GM23338 (cell line): ENCODE measurements at regions not wholly inside any gene's neighbourhood (a gene's known extent, or its start where the extent isn't known, plus 50 kb on each side); places are given as distances from the start of the nearest gene placed in this dataset.

Experiments
- ATAC-seq: fragments of 200-7000 bp; cut with Tn5 transposase; 3 replicates; pipeline ENCODE4 v1.9.1; 2020
- DNase-seq: peaks from one replicate; pipeline ENCODE4 v3.0.0-alpha.2; 2015; ENCODE audit warnings: low spot score
- H2AFZ ChIP-seq: fragments of 200-600 bp; sonication (generic); 2 replicates; pipeline ENCODE4 v1.8.0; 2016; ENCODE audit warnings: antibody characterized with exemption, mild to moderate bottlenecking, moderate library complexity
- H3F3A ChIP-seq: fragments of 200-600 bp; sonication (generic); replicated peaks from 2 replicates; pipeline ENCODE4 v1.8.0; 2017; ENCODE audit warnings: antibody characterized with exemption, mixed run types, low read depth
- H3K27ac ChIP-seq: fragments of 200-600 bp; sonication (generic); 2 replicates; pipeline ENCODE4 v1.6.1; 2016; ENCODE audit warnings: low read depth
- H3K27me3 ChIP-seq: fragments of 200-600 bp; sonication (generic); 2 replicates; pipeline ENCODE4 v1.8.0; 2016; ENCODE audit warnings: mild to moderate bottlenecking, mixed run types, moderate library complexity; ENCODE audit not compliant: insufficient read depth
- H3K36me3 ChIP-seq: fragments of 200-600 bp; sonication (generic); 2 replicates; pipeline ENCODE4 v1.8.0; 2016; ENCODE audit warnings: mild to moderate bottlenecking; ENCODE audit not compliant: insufficient read depth
- H3K4me1 ChIP-seq: fragments of 200-600 bp; sonication (generic); 2 replicates; pipeline ENCODE4 v1.8.0; 2016; ENCODE audit warnings: mild to moderate bottlenecking, moderate library complexity; ENCODE audit not compliant: insufficient read depth
- H3K4me2 ChIP-seq: fragments of 200-600 bp; sonication (generic); 2 replicates; pipeline ENCODE4 v1.7.1; 2017; ENCODE audit warnings: mixed run types
- H3K4me3 ChIP-seq: fragments of 200-600 bp; sonication (generic); 2 replicates; pipeline ENCODE4 v1.6.1; 2016; ENCODE audit warnings: mixed run types
- H3K79me2 ChIP-seq: fragments of 200-600 bp; sonication (generic); replicated peaks from 2 replicates; pipeline ENCODE4 v1.8.0; 2017; ENCODE audit warnings: mild to moderate bottlenecking; ENCODE audit not compliant: insufficient read depth
- H3K9me2 ChIP-seq: fragments of 200-600 bp; sonication (generic); 2 replicates; pipeline ENCODE4 v1.8.0; 2017; ENCODE audit not compliant: insufficient read depth
- H4K20me1 ChIP-seq: fragments of 200-600 bp; sonication (generic); replicated peaks from 2 replicates; pipeline ENCODE4 v1.8.0; 2017; ENCODE audit warnings: mild to moderate bottlenecking; ENCODE audit not compliant: insufficient read depth
- H3K27ac Mint-ChIP-seq: 2 replicates; pipeline ENCODE4 v1.8.0; 2020; ENCODE audit warnings: inconsistent platforms, mild to moderate bottlenecking, moderate library complexity, mixed read lengths
- H3K27me3 Mint-ChIP-seq: 3 replicates; pipeline ENCODE4 v1.8.0; 2022; ENCODE audit warnings: low read depth, mild to moderate bottlenecking, moderate library complexity, mixed read lengths, inconsistent platforms; ENCODE audit not compliant: insufficient read depth, poor library complexity
- H3K36me3 Mint-ChIP-seq: 3 replicates; pipeline ENCODE4 v1.8.0; 2021; ENCODE audit warnings: low read depth, mild to moderate bottlenecking, inconsistent platforms, moderate library complexity, mixed read lengths
- H3K4me1 Mint-ChIP-seq: 3 replicates; pipeline ENCODE4 v1.8.0; 2020; ENCODE audit warnings: mild to moderate bottlenecking, inconsistent platforms, mixed read lengths
- H3K4me3 Mint-ChIP-seq: 3 replicates; pipeline ENCODE4 v1.8.0; 2021; ENCODE audit warnings: moderate library complexity, mild to moderate bottlenecking, inconsistent platforms, mixed read lengths
- H3K9me3 Mint-ChIP-seq: 3 replicates; pipeline ENCODE4 v1.8.0; 2020; ENCODE audit warnings: moderate library complexity, mild to moderate bottlenecking, inconsistent platforms, mixed read lengths
- EZH2 ChIP-seq: fragments of 200-600 bp; sonication (generic); IDR thresholded peaks from one replicate; pipeline ENCODE4 v1.8.0; 2017; ENCODE audit warnings: antibody characterized with exemption, mild to moderate bottlenecking, low read depth; ENCODE audit not compliant: unreplicated experiment
- JUNB ChIP-seq: IDR thresholded peaks from one replicate; pipeline ENCODE4 v1.6.1; 2016; ENCODE audit warnings: antibody characterized with exemption; ENCODE audit not compliant: unreplicated experiment
- NANOG ChIP-seq: IDR thresholded peaks from 2 replicates; pipeline ENCODE4 v1.6.1; 2016; ENCODE audit warnings: antibody characterized with exemption, borderline replicate concordance
- POLR2AphosphoS5 ChIP-seq: IDR thresholded peaks from 2 replicates; pipeline ENCODE4 v1.6.1; 2016; ENCODE audit warnings: antibody characterized with exemption, low read depth
- STAT1 ChIP-seq: IDR thresholded peaks from one replicate; pipeline ENCODE4 v1.6.1; 2016; ENCODE audit warnings: antibody characterized with exemption; ENCODE audit not compliant: unreplicated experiment
- ZNF114 ChIP-seq: fragments of 250-450 bp; sonication (Bioruptor Pico); IDR thresholded peaks from 2 replicates; pipeline ENCODE4 v1.5.0; 2020; ENCODE audit warnings: mild to moderate bottlenecking, moderate library complexity
- ZNF331 ChIP-seq: fragments of 250-450 bp; sonication (Bioruptor Pico); IDR thresholded peaks from 2 replicates; pipeline ENCODE4 v1.5.0; 2020; ENCODE audit warnings: low read depth, mild to moderate bottlenecking, moderate library complexity
- TF ChIP-seq, protein P1 (sequence below): fragments of 250-450 bp; sonication (Bioruptor Pico); IDR thresholded peaks from 2 replicates; pipeline ENCODE4 v1.5.0; 2020; ENCODE audit warnings: mild to moderate bottlenecking, moderate library complexity
- TF ChIP-seq, protein P2 (sequence below): IDR thresholded peaks from one replicate; pipeline ENCODE4 v1.6.1; 2018; ENCODE audit warnings: antibody characterized with exemption; ENCODE audit not compliant: unreplicated experiment
- TF ChIP-seq, protein P3 (sequence below): IDR thresholded peaks from 2 replicates; pipeline ENCODE4 v1.6.1; 2016; ENCODE audit warnings: antibody characterized with exemption
- TF ChIP-seq, protein P4 (sequence below), 2 experiments: fragments of 200-600 bp in 1 of 2; sonication (generic) in 1 of 2; conservative IDR thresholded peaks; 2 replicates each; pipeline versions ENCODE4 v1.5.1 to v1.6.1; 2016 to 2017; ENCODE audit warnings: antibody characterized with exemption in 2 of 2, low read depth in 2 of 2, mild to moderate bottlenecking in 2 of 2, moderate library complexity in 1 of 2

DNA sequence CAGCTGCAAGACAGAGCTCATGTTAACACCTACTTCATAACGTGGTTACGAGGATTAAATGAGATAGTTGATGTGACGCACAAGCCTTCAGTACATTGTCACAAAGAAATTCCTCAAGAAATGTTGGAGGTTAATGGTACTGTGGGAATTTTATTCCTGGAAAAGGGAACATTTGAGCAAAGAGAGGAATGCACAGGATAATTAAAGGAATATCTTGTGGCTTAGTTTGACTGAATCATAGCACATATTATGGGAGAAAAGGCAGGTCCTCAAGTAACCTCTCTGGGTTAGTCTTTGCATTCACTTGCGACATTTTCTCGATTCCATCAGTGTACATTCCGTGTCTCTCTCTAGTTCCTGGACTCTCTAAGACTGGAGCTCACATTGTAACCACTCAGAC is 300.2 kb upstream of the DUSP10 start (continued):
- TF ChIP-seq, protein P1, sequence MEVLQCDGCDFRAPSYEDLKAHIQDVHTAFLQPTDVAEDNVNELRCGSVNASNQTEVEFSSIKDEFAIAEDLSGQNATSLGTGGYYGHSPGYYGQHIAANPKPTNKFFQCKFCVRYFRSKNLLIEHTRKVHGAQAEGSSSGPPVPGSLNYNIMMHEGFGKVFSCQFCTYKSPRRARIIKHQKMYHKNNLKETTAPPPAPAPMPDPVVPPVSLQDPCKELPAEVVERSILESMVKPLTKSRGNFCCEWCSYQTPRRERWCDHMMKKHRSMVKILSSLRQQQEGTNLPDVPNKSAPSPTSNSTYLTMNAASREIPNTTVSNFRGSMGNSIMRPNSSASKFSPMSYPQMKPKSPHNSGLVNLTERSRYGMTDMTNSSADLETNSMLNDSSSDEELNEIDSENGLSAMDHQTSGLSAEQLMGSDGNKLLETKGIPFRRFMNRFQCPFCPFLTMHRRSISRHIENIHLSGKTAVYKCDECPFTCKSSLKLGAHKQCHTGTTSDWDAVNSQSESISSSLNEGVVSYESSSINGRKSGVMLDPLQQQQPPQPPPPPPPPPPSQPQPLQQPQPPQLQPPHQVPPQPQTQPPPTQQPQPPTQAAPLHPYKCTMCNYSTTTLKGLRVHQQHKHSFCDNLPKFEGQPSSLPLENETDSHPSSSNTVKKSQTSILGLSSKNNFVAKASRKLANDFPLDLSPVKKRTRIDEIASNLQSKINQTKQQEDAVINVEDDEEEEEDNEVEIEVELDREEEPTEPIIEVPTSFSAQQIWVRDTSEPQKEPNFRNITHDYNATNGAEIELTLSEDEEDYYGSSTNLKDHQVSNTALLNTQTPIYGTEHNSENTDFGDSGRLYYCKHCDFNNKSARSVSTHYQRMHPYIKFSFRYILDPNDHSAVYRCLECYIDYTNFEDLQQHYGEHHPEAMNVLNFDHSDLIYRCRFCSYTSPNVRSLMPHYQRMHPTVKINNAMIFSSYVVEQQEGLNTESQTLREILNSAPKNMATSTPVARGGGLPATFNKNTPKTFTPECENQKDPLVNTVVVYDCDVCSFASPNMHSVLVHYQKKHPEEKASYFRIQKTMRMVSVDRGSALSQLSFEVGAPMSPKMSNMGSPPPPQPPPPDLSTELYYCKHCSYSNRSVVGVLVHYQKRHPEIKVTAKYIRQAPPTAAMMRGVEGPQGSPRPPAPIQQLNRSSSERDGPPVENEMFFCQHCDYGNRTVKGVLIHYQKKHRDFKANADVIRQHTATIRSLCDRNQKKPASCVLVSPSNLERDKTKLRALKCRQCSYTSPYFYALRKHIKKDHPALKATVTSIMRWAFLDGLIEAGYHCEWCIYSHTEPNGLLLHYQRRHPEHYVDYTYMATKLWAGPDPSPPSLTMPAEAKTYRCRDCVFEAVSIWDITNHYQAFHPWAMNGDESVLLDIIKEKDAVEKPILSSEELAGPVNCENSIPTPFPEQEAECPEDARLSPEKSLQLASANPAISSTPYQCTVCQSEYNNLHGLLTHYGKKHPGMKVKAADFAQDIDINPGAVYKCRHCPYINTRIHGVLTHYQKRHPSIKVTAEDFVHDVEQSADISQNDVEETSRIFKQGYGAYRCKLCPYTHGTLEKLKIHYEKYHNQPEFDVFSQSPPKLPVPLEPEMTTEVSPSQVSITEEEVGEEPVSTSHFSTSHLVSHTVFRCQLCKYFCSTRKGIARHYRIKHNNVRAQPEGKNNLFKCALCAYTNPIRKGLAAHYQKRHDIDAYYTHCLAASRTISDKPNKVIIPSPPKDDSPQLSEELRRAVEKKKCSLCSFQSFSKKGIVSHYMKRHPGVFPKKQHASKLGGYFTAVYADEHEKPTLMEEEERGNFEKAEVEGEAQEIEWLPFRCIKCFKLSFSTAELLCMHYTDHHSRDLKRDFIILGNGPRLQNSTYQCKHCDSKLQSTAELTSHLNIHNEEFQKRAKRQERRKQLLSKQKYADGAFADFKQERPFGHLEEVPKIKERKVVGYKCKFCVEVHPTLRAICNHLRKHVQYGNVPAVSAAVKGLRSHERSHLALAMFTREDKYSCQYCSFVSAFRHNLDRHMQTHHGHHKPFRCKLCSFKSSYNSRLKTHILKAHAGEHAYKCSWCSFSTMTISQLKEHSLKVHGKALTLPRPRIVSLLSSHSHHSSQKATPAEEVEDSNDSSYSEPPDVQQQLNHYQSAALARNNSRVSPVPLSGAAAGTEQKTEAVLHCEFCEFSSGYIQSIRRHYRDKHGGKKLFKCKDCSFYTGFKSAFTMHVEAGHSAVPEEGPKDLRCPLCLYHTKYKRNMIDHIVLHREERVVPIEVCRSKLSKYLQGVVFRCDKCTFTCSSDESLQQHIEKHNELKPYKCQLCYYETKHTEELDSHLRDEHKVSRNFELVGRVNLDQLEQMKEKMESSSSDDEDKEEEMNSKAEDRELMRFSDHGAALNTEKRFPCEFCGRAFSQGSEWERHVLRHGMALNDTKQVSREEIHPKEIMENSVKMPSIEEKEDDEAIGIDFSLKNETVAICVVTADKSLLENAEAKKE = no peak

DNA sequence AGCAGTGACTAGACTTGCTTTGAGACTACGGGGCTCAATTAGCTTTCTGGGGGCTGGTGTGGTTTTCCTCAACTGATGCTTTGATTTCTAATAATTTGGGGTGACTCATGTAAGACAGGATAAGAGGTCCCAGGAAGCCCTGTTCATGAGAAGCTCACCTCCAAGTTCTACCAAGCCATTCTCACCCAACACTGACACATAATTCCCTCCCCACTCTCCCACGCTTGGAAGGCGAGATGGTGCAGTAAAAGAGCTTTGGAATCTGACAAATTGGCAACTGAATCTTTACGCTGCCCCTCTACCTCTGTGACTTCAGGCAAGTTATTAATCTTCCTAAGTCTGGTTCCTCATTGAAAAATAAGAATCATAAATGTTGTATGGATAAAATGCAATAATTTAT is 299.1 kb upstream of the DUSP10 start:
- H3F3A ChIP-seq = no peaks in the 10 kb centered on the region
- no peak overlapping the region for H3K4me3 ChIP-seq
- no peak overlapping the region for H3K27ac Mint-ChIP-seq
- H3K4me2 ChIP-seq = no peak overlapping the region
- no peaks in the 10 kb centered on the region for H4K20me1 ChIP-seq
- TF ChIP-seq EZH2 (no peak), STAT1 (no peak), NANOG (no peak), ZNF331 (CRISPR knock-in tag) (no peak), ZNF114 (CRISPR knock-in tag) (no peak), JUNB (no peak), POLR2AphosphoS5 (no peak)
- TF ChIP-seq, protein P2, sequence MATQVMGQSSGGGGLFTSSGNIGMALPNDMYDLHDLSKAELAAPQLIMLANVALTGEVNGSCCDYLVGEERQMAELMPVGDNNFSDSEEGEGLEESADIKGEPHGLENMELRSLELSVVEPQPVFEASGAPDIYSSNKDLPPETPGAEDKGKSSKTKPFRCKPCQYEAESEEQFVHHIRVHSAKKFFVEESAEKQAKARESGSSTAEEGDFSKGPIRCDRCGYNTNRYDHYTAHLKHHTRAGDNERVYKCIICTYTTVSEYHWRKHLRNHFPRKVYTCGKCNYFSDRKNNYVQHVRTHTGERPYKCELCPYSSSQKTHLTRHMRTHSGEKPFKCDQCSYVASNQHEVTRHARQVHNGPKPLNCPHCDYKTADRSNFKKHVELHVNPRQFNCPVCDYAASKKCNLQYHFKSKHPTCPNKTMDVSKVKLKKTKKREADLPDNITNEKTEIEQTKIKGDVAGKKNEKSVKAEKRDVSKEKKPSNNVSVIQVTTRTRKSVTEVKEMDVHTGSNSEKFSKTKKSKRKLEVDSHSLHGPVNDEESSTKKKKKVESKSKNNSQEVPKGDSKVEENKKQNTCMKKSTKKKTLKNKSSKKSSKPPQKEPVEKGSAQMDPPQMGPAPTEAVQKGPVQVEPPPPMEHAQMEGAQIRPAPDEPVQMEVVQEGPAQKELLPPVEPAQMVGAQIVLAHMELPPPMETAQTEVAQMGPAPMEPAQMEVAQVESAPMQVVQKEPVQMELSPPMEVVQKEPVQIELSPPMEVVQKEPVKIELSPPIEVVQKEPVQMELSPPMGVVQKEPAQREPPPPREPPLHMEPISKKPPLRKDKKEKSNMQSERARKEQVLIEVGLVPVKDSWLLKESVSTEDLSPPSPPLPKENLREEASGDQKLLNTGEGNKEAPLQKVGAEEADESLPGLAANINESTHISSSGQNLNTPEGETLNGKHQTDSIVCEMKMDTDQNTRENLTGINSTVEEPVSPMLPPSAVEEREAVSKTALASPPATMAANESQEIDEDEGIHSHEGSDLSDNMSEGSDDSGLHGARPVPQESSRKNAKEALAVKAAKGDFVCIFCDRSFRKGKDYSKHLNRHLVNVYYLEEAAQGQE = no peak
- TF ChIP-seq, protein P3, sequence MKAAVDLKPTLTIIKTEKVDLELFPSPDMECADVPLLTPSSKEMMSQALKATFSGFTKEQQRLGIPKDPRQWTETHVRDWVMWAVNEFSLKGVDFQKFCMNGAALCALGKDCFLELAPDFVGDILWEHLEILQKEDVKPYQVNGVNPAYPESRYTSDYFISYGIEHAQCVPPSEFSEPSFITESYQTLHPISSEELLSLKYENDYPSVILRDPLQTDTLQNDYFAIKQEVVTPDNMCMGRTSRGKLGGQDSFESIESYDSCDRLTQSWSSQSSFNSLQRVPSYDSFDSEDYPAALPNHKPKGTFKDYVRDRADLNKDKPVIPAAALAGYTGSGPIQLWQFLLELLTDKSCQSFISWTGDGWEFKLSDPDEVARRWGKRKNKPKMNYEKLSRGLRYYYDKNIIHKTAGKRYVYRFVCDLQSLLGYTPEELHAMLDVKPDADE = no peak
- TF ChIP-seq, protein P4, sequence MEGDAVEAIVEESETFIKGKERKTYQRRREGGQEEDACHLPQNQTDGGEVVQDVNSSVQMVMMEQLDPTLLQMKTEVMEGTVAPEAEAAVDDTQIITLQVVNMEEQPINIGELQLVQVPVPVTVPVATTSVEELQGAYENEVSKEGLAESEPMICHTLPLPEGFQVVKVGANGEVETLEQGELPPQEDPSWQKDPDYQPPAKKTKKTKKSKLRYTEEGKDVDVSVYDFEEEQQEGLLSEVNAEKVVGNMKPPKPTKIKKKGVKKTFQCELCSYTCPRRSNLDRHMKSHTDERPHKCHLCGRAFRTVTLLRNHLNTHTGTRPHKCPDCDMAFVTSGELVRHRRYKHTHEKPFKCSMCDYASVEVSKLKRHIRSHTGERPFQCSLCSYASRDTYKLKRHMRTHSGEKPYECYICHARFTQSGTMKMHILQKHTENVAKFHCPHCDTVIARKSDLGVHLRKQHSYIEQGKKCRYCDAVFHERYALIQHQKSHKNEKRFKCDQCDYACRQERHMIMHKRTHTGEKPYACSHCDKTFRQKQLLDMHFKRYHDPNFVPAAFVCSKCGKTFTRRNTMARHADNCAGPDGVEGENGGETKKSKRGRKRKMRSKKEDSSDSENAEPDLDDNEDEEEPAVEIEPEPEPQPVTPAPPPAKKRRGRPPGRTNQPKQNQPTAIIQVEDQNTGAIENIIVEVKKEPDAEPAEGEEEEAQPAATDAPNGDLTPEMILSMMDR (conservative IDR thresholded peaks at IDR 0.05; ENCODE audit: low read depth in 2 of 2) = no peak
- DNase-seq = no peak
- peaks cover 7% of the 10 kb centered on the region for H3K9me2 ChIP-seq
- H3K27ac ChIP-seq = no peak overlapping the region
- H3K4me1 ChIP-seq = no peaks in the 10 kb centered on the region
- no peaks in the 10 kb centered on the region for H3K36me3 Mint-ChIP-seq
- H2AFZ ChIP-seq = no peak overlapping the region
- peaks cover 2% of the 10 kb centered on the region for H3K27me3 Mint-ChIP-seq
- H3K9me3 Mint-ChIP-seq = no peaks in the 10 kb centered on the region; the same call in 2 of the 3 replicates
- no peak for ATAC-seq
- H3K36me3 ChIP-seq = no peaks in the 10 kb centered on the region
- H3K4me1 Mint-ChIP-seq = no peaks in the 10 kb centered on the region
- no peak overlapping the region for H3K4me3 Mint-ChIP-seq
- H3K79me2 ChIP-seq = no peaks in the 10 kb centered on the region
- no peaks in the 10 kb centered on the region for H3K27me3 ChIP-seq
